HepG2 (cell line): ENCODE measurements at regions not wholly inside any gene's neighbourhood (a gene's known extent, or its start where the extent isn't known, plus 50 kb on each side); places are given as distances from the start of the nearest gene placed in this dataset.

Experiments
- ATAC-seq: fragments of 200-7000 bp; cut with Tn5 transposase; 3 replicates; pipeline ENCODE4 v1.9.1; 2020; ENCODE audit warnings: mild to moderate bottlenecking, moderate library complexity
- BruUV-seq: library from RNA; stranded (reverse); fragments of 400-500 nt; replicated peaks from 2 replicates; lab custom pipeline; 2021; lab: Mats Ljungman, UMichigan
- CTCF ChIA-PET: fragments of 300-600 bp; formaldehyde crosslinking; extraction: SDS; loops from one replicate; lab custom pipeline; 2021; ENCODE audit warnings: low total read pairs, inconsistent platforms, low intra/inter-chr PET ratio; lab: Yijun Ruan, JAX
- POLR2A ChIA-PET: fragments of 350-600 bp; sonication (Branson Sonifier 250); formaldehyde crosslinking; loops from one replicate; lab custom pipeline; 2020; ENCODE audit warnings: antibody characterized with exemption, inconsistent platforms; lab: Yijun Ruan, JAX
- DNase-seq: peaks from one replicate; pipeline ENCODE4 v3.0.0-alpha.2; 2015; ENCODE audit warnings: low spot score
- FAIRE-seq: peaks from 3 replicates; lab custom pipeline; 2011; peaks lifted over from hg19 to GRCh38; lab: Jason Lieb, UNC
- H2AFZ ChIP-seq: one replicate; pipeline ENCODE4 v1.6.1; 2011; ENCODE audit warnings: low read length, inconsistent platforms
- H3K27ac ChIP-seq: fragments of 300-600 bp; 3 replicates; pipeline ENCODE4 v1.8.0; 2011; ENCODE audit warnings: mixed run types, mild to moderate bottlenecking, mixed read lengths, low read length, inconsistent platforms; ENCODE audit not compliant: insufficient read depth; ENCODE audit errors: extremely low read length
- H3K27me3 ChIP-seq, 2 experiments: fragments of 200-600 bp in 1 of 2; 2 replicates in 1 of 2; 3 replicates in 1 of 2; pipeline versions ENCODE4 v1.6.0 to v1.8.0; 2011; ENCODE audit warnings: low read length in 2 of 2, mild to moderate bottlenecking in 2 of 2, moderate library complexity in 2 of 2, inconsistent platforms in 1 of 2; ENCODE audit not compliant: insufficient read depth in 2 of 2, control insufficient read depth in 1 of 2
- H3K36me3 ChIP-seq, 2 experiments: fragments of 200-600 bp in 1 of 2; replicated peaks in 1 of 2; 2 replicates in 1 of 2; 3 replicates in 1 of 2; pipeline versions ENCODE4 v1.5.1 to v1.8.0; 2011; ENCODE audit warnings: low read length in 2 of 2, inconsistent platforms in 1 of 2; ENCODE audit not compliant: insufficient read depth in 2 of 2, control insufficient read depth in 1 of 2
- H3K4me1 ChIP-seq: 2 replicates; pipeline ENCODE4 v1.5.1; 2012; ENCODE audit warnings: low read length, inconsistent platforms; ENCODE audit not compliant: insufficient read depth
- H3K4me2 ChIP-seq: 2 replicates; pipeline ENCODE4 v1.6.0; 2011; ENCODE audit warnings: low read depth, low read length, inconsistent platforms
- H3K4me3 ChIP-seq, 3 experiments: fragments of 200-600 bp in 1 of 3; sonication (generic), shearing (Covaris generic) in 1 of 3; replicated peaks in 1 of 3; 2 replicates each; pipeline ENCODE4 v1.5.1; 2011 to 2016; ENCODE audit warnings: low read length in 3 of 3, inconsistent platforms in 2 of 3, low read depth in 2 of 3, mild to moderate bottlenecking in 2 of 3, control low read depth in 1 of 3, mixed read lengths in 1 of 3; ENCODE audit not compliant: insufficient read depth in 1 of 3
- H3K79me2 ChIP-seq: one replicate; pipeline ENCODE4 v1.6.1; 2011; ENCODE audit warnings: low read length, inconsistent platforms; ENCODE audit not compliant: insufficient read depth
- H3K9ac ChIP-seq: 2 replicates; pipeline ENCODE4 v1.6.0; 2011; ENCODE audit warnings: mild to moderate bottlenecking, low read depth, low read length, inconsistent platforms; ENCODE audit not compliant: insufficient read depth
- H3K9me3 ChIP-seq: 2 replicates; pipeline ENCODE4 v1.5.1; 2012; ENCODE audit warnings: mild to moderate bottlenecking, low read length
- H4K20me1 ChIP-seq: 2 replicates; pipeline ENCODE4 v1.6.0; 2011; ENCODE audit warnings: inconsistent platforms, mild to moderate bottlenecking, low read length, moderate library complexity; ENCODE audit not compliant: insufficient read depth
- CEBPB ChIP-seq: IDR thresholded peaks from 2 replicates; pipeline ENCODE4 v1.6.1; 2011; ENCODE audit warnings: low read depth, low read length, improper control_type of control experiment, borderline replicate concordance
- GABPB1 ChIP-seq: IDR thresholded peaks from 2 replicates; pipeline ENCODE4 v1.6.1; 2016; ENCODE audit warnings: mild to moderate bottlenecking, missing genetic modification reagents, moderate library complexity, missing compliant biosample characterization
- GATAD1 ChIP-seq: IDR thresholded peaks from 2 replicates; pipeline ENCODE4 v1.6.1; 2016; ENCODE audit warnings: missing genetic modification reagents, missing compliant biosample characterization
- MAFF ChIP-seq: IDR thresholded peaks from 2 replicates; pipeline ENCODE4 v1.6.1; 2011; ENCODE audit warnings: low read depth, low read length, improper control_type of control experiment
- MAFK ChIP-seq, 2 experiments: IDR thresholded peaks in 1 of 2; conservative IDR thresholded peaks in 1 of 2; 2 replicates each; pipeline ENCODE4 v1.6.1; 2011; ENCODE audit warnings: improper control_type of control experiment in 2 of 2, low read length in 2 of 2
- NCOR1 ChIP-seq: fragments of 200-600 bp; sonication (generic); IDR thresholded peaks from 2 replicates; pipeline ENCODE4 v1.7.0; 2017; ENCODE audit warnings: antibody characterized with exemption, low read length, borderline replicate concordance
- NFKB2 ChIP-seq: sonication (generic); formaldehyde crosslinking; IDR thresholded peaks from 2 replicates; pipeline ENCODE4 v1.4.0; 2020; ENCODE audit warnings: missing genetic modification reagents, borderline replicate concordance
- PATZ1 ChIP-seq: sonication (generic); formaldehyde crosslinking; IDR thresholded peaks from 2 replicates; pipeline ENCODE4 v1.4.0; 2020; ENCODE audit warnings: missing genetic modification reagents
- PHF20 ChIP-seq: sonication (generic); formaldehyde crosslinking; IDR thresholded peaks from 2 replicates; pipeline ENCODE4 v1.5.0; 2020; ENCODE audit warnings: mild to moderate bottlenecking, missing genetic modification reagents
- PRMT3 ChIP-seq: sonication (generic); formaldehyde crosslinking; IDR thresholded peaks from 2 replicates; pipeline ENCODE4 v1.8.1; 2022; ENCODE audit warnings: low read depth, mild to moderate bottlenecking, moderate library complexity, missing genetic modification reagents, borderline replicate concordance
- RELA ChIP-seq: sonication (generic); formaldehyde crosslinking; IDR thresholded peaks from 2 replicates; pipeline ENCODE4 v1.4.0; 2020; ENCODE audit warnings: missing genetic modification reagents
- TFDP1 ChIP-seq: IDR thresholded peaks from 2 replicates; pipeline ENCODE4 v1.6.1; 2016; ENCODE audit warnings: missing compliant biosample characterization, missing genetic modification reagents, borderline replicate concordance
- TSC22D2 ChIP-seq: sonication (generic); formaldehyde crosslinking; IDR thresholded peaks from 2 replicates; pipeline ENCODE4 v1.5.1; 2020; ENCODE audit warnings: missing genetic modification reagents, mild to moderate bottlenecking, borderline replicate concordance
- ZKSCAN8 ChIP-seq: IDR thresholded peaks from 2 replicates; pipeline ENCODE4 v1.6.1; 2016; ENCODE audit warnings: borderline replicate concordance, missing genetic modification reagents, missing compliant biosample characterization
- ZNF205 ChIP-seq: IDR thresholded peaks from 2 replicates; pipeline ENCODE4 v1.6.1; 2018; ENCODE audit warnings: missing biosample characterization, missing genetic modification reagents
- ZNF354B ChIP-seq: sonication (generic); formaldehyde crosslinking; IDR thresholded peaks from 2 replicates; pipeline ENCODE4 v1.8.0; 2022; ENCODE audit warnings: mild to moderate bottlenecking, missing genetic modification reagents
- ZNF563 ChIP-seq: sonication (generic); formaldehyde crosslinking; IDR thresholded peaks from 2 replicates; pipeline ENCODE4 v1.8.0; 2022; ENCODE audit warnings: mild to moderate bottlenecking, moderate library complexity, missing genetic modification reagents
- ZNF564 ChIP-seq: sonication (generic); formaldehyde crosslinking; IDR thresholded peaks from 2 replicates; pipeline ENCODE4 v1.8.1; 2023; ENCODE audit warnings: mild to moderate bottlenecking, missing genetic modification reagents
- ZNF598 ChIP-seq: sonication (generic); formaldehyde crosslinking; IDR thresholded peaks from 2 replicates; pipeline ENCODE4 v1.5.1; 2020; ENCODE audit warnings: mild to moderate bottlenecking, missing genetic modification reagents, borderline replicate concordance
- ZNF703 ChIP-seq: sonication (generic); formaldehyde crosslinking; IDR thresholded peaks from 2 replicates; pipeline ENCODE4 v1.5.1; 2020; ENCODE audit warnings: missing genetic modification reagents, mild to moderate bottlenecking, moderate library complexity, borderline replicate concordance
- WGBS: methylation state at CpG from one replicate; pipeline ENCODE4 v1.1.6; 2017; ENCODE audit warnings: low lambda C conversion rate; 5-methylcytosine and 5-hydroxymethylcytosine counted together
- in situ Hi-C: cut with HindIII; loops from 2 replicates; pipeline ENCODE4 v1.10.0; 2017; ENCODE audit warnings: low pct_unique_long_range_greater_than_20kb; ENCODE audit not compliant: extremely low pct_ligation_motif_present
- intact Hi-C: fragments of 100-400 bp; cut with micrococcal nuclease; formaldehyde crosslinking; loops from one replicate; pipeline ENCODE4 v1.10.0; 2022; ENCODE audit not compliant: unreplicated experiment

GRCh38 chr4:41369680-41370079 is 113.0 kb downstream of the UCHL1 start:
- Histone ChIP-seq H4K20me1 (no peaks in the 10 kb centered on the region), H3K4me2 (no peak overlapping the region), H3K36me3 (no peaks in the 10 kb centered on the region), H3K4me3 (no peak overlapping the region), H3K9ac (no peak overlapping the region), H3K27ac (no peak overlapping the region), H3K27me3 (peaks cover 0 to 13% of the 10 kb centered on the region in 2 experiments; a peak in 1 of 5 replicates), H3K4me1 (no peaks in the 10 kb centered on the region), H3K9me3 (no peaks in the 10 kb centered on the region), H3K79me2 (no peaks in the 10 kb centered on the region), H2AFZ (no peak overlapping the region)
- 3% methylated on average over 4 of the region's 4 CpGs for WGBS
- intact Hi-C loops, result no loop called here
- FAIRE-seq, result no peak
- no peak for TF ChIP-seq NCOR1
- no peak for TF ChIP-seq NFKB2
- no peak for TF ChIP-seq GABPB1 (CRISPR knock-in tag)
- TF ChIP-seq TFDP1 (CRISPR knock-in tag), result no peak
- TF ChIP-seq ZKSCAN8 (CRISPR knock-in tag), result no peak
- no peak for TF ChIP-seq RELA (CRISPR knock-in tag)
- TF ChIP-seq PRMT3 (CRISPR knock-in tag), result no peak
- no peak for TF ChIP-seq ZNF598 (CRISPR knock-in tag)
- TF ChIP-seq PATZ1 (CRISPR knock-in tag), result no peak
- no peak for TF ChIP-seq ZNF205 (CRISPR knock-in tag)
- no peak for TF ChIP-seq MAFK (conservative IDR thresholded peaks at IDR 0.05 in 1 of 2, IDR thresholded peaks at IDR 0.05 in 1 of 2; ENCODE audit: low read length in 2 of 2)
- TF ChIP-seq TSC22D2 (CRISPR knock-in tag), result no peak
- TF ChIP-seq CEBPB, result no peak
- no peak for TF ChIP-seq MAFF
- TF ChIP-seq GATAD1, result no peak
- TF ChIP-seq ZNF564 (CRISPR knock-in tag), result no peak
- no peak for TF ChIP-seq ZNF354B
- no peak for TF ChIP-seq ZNF703
- TF ChIP-seq ZNF563, result no peak
- TF ChIP-seq PHF20, result no peak
- no TSS peak for BruUV-seq
- CTCF ChIA-PET, result no interaction called here
- ATAC-seq, result no peak
- in situ Hi-C loops, result no loop called here
- POLR2A ChIA-PET, result no interaction called here
- DNase-seq, result no peak
